ENCODE measurements at regions not wholly inside any gene's neighbourhood (a gene's known extent, or its start where the extent isn't known, plus 50 kb on each side); places are given as distances from the start of the nearest gene placed in this dataset.
"Not testable (repeated sequence)": the region's sequence is repeated elsewhere in the genome, so short reads cannot be mapped to it uniquely, and the experiment has no call there.

- no peak for DNase-seq
These were observed 81.3 kb upstream of the BHLHE40 start for GRCh38 chr3:4897765-4898453.

- peak; percentile 77 for DNase-seq
These were observed 80.6 kb upstream of the BHLHE40 start for GRCh38 chr3:4898454-4899313.

- no peak for DNase-seq
These were observed 79.5 kb upstream of the BHLHE40 start for GRCh38 chr3:4899710-4900109.

GRCh38 chr3:4900298-4900697 is 78.9 kb upstream of the BHLHE40 start:
- peak; percentile 71 for DNase-seq

GRCh38 chr3:4904811-4905695 is 74.2 kb upstream of the BHLHE40 start:
- peak; percentile 22 for DNase-seq

- peak; percentile 43 for DNase-seq
These were observed 73.1 kb upstream of the BHLHE40 start for GRCh38 chr3:4906107-4906621.

- DNase-seq = no peak
These were observed 72.2 kb upstream of the BHLHE40 start for GRCh38 chr3:4907050-4907449.

GRCh38 chr3:4907643-4908432 is 71.4 kb upstream of the BHLHE40 start:
- no peak for DNase-seq

GRCh38 chr3:4908433-4909156 is 70.6 kb upstream of the BHLHE40 start:
- DNase-seq = peak; percentile 69

- DNase-seq = no peak
These were observed 64.8 kb upstream of the BHLHE40 start for GRCh38 chr3:4914464-4914863.

GRCh38 chr3:4921589-4921988 is 57.6 kb upstream of the BHLHE40 start:
- not testable (repeated sequence) for DNase-seq

- no peak for DNase-seq
These were observed 52.3 kb upstream of the BHLHE40 start for GRCh38 chr3:4926892-4927291.

GRCh38 chr3:4928277-4928789 is 50.9 kb upstream of the BHLHE40 start:
- no peak for DNase-seq

Data from activated CD4-positive, alpha-beta T cell treated with anti-CD3 and anti-CD28 coated beads, Interleukin-2, Interleukin-6, amounts not matched to agents 100 ng/mL and 50 ng/mL, durations not matched to agents 16 hours and 8 hours (primary cell).